Smooth muscle cell (in vitro differentiated cells): ENCODE measurements at regions not wholly inside any gene's neighbourhood (a gene's known extent, or its start where the extent isn't known, plus 50 kb on each side); places are given as distances from the start of the nearest gene placed in this dataset.
"Not testable (repeated sequence)": the region's sequence is repeated elsewhere in the genome, so short reads cannot be mapped to it uniquely, and the experiment has no call there.

Experiments
- DNase-seq: peaks from one replicate; lab custom pipeline; 2025; ENCODE audit not compliant: unreplicated experiment; lab: John Stamatoyannopoulos, UW
- H2AFZ ChIP-seq: fragments of 200-600 bp; sonication (generic); 2 replicates; pipeline ENCODE4 v1.6.0; 2016; ENCODE audit warnings: antibody characterized with exemption, low read depth, mild to moderate bottlenecking
- H3F3A ChIP-seq: fragments of 200-600 bp; sonication (generic); 2 replicates; pipeline ENCODE4 v1.6.0; 2017; ENCODE audit warnings: antibody characterized with exemption, low read depth
- H3K27ac ChIP-seq: fragments of 200-600 bp; sonication (generic); 2 replicates; pipeline ENCODE4 v1.5.1; 2016; ENCODE audit warnings: low read depth, mild to moderate bottlenecking
- H3K27me3 ChIP-seq: fragments of 200-600 bp; sonication (generic); 2 replicates; pipeline ENCODE4 v1.6.1; 2016; ENCODE audit warnings: low read depth, mild to moderate bottlenecking
- H3K36me3 ChIP-seq: fragments of 200-600 bp; sonication (generic); 2 replicates; pipeline ENCODE4 v1.5.1; 2016; ENCODE audit warnings: low read depth
- H3K4me1 ChIP-seq: fragments of 200-600 bp; sonication (generic); 2 replicates; pipeline ENCODE4 v1.5.1; 2016; ENCODE audit warnings: low read depth
- H3K4me2 ChIP-seq: fragments of 200-600 bp; sonication (generic); 2 replicates; pipeline ENCODE4 v1.6.0; 2016; ENCODE audit warnings: mild to moderate bottlenecking
- H3K4me3 ChIP-seq: fragments of 200-600 bp; sonication (generic); 2 replicates; pipeline ENCODE4 v1.5.1; 2016; ENCODE audit warnings: mild to moderate bottlenecking
- H3K79me2 ChIP-seq: fragments of 200-600 bp; sonication (generic); 2 replicates; pipeline ENCODE4 v1.6.0; 2016; ENCODE audit warnings: low read depth, mild to moderate bottlenecking
- H3K9ac ChIP-seq: fragments of 200-600 bp; sonication (generic); 2 replicates; pipeline ENCODE4 v1.6.0; 2016; ENCODE audit warnings: low read depth
- H3K9me3 ChIP-seq: fragments of 200-600 bp; sonication (generic); replicated peaks from 2 replicates; pipeline ENCODE4 v1.5.1; 2016; ENCODE audit warnings: low read depth
- H4K20me1 ChIP-seq: fragments of 200-600 bp; sonication (generic); 2 replicates; pipeline ENCODE4 v1.6.0; 2016; ENCODE audit warnings: low read depth
- WGBS: methylation state at CpG from one replicate; pipeline ENCODE4 v1.1.7; 2016; ENCODE audit warnings: low lambda C conversion rate; 5-methylcytosine and 5-hydroxymethylcytosine counted together
- TF ChIP-seq, protein P1 (sequence below): fragments of 200-600 bp; sonication (generic); IDR thresholded peaks from 2 replicates; pipeline ENCODE4 v1.5.1; 2017; ENCODE audit warnings: borderline replicate concordance, mild to moderate bottlenecking, antibody characterized with exemption; ENCODE audit not compliant: insufficient read depth, poor library complexity, severe bottlenecking

DNA sequence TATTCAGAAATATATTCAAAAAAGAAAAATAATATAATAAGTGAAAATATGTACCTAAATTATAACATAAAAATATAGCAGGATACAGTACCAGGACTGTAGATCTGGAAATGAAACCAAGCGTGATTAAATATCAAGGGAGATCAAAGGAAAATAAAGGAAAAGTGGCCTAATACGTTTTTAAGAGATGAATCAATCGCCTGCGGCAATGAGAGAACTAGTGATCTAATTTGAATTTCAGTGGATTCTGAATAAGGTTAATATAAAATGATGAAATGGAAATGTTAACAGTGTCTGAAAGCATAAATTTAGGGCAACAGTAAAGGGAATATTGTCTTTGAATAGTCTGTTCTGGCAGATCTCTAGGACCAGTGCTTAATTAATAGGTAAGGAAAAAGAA, 1761.9 kb upstream of the ACO1 start:
- no peak for DNase-seq
- no peak overlapping the region for H3K9ac ChIP-seq
- H3K79me2 ChIP-seq, result no peaks in the 10 kb centered on the region
- TF ChIP-seq, protein P1, sequence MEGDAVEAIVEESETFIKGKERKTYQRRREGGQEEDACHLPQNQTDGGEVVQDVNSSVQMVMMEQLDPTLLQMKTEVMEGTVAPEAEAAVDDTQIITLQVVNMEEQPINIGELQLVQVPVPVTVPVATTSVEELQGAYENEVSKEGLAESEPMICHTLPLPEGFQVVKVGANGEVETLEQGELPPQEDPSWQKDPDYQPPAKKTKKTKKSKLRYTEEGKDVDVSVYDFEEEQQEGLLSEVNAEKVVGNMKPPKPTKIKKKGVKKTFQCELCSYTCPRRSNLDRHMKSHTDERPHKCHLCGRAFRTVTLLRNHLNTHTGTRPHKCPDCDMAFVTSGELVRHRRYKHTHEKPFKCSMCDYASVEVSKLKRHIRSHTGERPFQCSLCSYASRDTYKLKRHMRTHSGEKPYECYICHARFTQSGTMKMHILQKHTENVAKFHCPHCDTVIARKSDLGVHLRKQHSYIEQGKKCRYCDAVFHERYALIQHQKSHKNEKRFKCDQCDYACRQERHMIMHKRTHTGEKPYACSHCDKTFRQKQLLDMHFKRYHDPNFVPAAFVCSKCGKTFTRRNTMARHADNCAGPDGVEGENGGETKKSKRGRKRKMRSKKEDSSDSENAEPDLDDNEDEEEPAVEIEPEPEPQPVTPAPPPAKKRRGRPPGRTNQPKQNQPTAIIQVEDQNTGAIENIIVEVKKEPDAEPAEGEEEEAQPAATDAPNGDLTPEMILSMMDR, result no peak
- H3K4me2 ChIP-seq, result no peak overlapping the region
- WGBS, result 90% methylated on average over 4 of the region's 4 CpGs
- no peaks in the 10 kb centered on the region for H4K20me1 ChIP-seq
- no peaks in the 10 kb centered on the region for H3F3A ChIP-seq
- H3K4me1 ChIP-seq, result no peaks in the 10 kb centered on the region
- H2AFZ ChIP-seq, result no peak overlapping the region
- H3K36me3 ChIP-seq, result no peaks in the 10 kb centered on the region
- H3K4me3 ChIP-seq, result no peak overlapping the region
- H3K9me3 ChIP-seq, result no peaks in the 10 kb centered on the region
- H3K27me3 ChIP-seq, result no peaks in the 10 kb centered on the region
- no peak overlapping the region for H3K27ac ChIP-seq

DNA sequence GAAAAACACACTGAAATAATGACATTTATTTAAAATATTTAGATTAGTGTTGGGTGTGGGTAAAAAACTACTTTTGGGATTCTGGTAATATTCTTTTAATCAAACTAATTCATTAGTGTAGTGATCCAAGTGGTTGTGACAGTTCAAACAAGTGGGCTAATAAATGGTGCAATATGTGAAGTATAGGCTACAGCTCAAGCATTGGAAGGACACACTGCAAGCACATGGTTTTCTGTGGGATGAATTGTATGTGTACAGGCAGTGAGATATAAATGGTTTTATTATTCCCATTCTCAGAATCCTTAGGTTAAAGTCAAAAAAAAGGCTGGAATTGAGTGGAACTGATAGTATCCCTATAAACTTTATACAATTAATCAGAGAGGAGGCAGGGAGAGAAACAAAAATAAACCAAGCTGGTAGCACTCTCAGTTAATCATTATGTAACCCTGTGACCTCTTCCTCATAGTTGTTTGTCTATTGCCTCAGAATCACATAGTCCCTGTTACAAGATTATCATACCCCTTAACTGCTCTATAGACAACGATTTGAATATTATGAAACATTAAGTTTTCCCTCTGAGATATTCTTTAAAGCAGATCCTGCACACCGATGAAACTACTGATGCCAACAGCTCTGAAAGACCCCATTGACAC, 1755.4 kb upstream of the ACO1 start:
- H3K36me3 ChIP-seq, result no peaks in the 10 kb centered on the region
- H3F3A ChIP-seq, result no peaks in the 10 kb centered on the region
- no peak overlapping the region for H3K4me2 ChIP-seq
- no peaks in the 10 kb centered on the region for H3K79me2 ChIP-seq
- H3K4me3 ChIP-seq, result no peak overlapping the region
- H3K9ac ChIP-seq, result no peak overlapping the region
- H3K27ac ChIP-seq, result no peak overlapping the region
- H3K27me3 ChIP-seq, result no peaks in the 10 kb centered on the region
- no peaks in the 10 kb centered on the region for H3K9me3 ChIP-seq
- TF ChIP-seq, protein P1, result no peak
- H4K20me1 ChIP-seq, result no peaks in the 10 kb centered on the region
- no peaks in the 10 kb centered on the region for H3K4me1 ChIP-seq
- 80% methylated on average over 2 of the region's 2 CpGs for WGBS
- no peak for DNase-seq
- no peak overlapping the region for H2AFZ ChIP-seq

DNA sequence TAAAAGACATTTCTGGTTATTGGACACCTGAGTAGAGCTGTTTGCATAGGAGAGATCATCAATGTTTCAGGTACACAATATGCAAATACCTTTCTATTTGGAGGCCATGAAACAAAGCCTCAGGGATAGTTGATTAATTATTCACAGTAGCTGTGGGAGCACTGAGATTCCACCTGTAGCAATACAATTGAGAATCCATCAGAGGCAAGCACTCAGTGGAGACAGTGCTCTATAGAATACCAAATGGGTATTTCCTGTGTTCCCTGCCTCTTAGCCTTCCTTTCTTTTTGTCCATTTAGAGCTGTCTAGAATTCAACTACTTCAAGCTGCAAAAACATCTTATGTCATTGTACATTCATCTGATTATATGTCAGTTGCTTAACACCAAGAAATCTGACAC, 1754.0 kb upstream of the ACO1 start:
- TF ChIP-seq, protein P1, result no peak
- Histone ChIP-seq H3K4me3 (no peak overlapping the region), H4K20me1 (no peaks in the 10 kb centered on the region), H3K4me1 (no peaks in the 10 kb centered on the region), H3K9ac (no peak overlapping the region), H3K36me3 (no peaks in the 10 kb centered on the region), H3K4me2 (no peak overlapping the region), H3K9me3 (no peaks in the 10 kb centered on the region), H3K27me3 (no peaks in the 10 kb centered on the region), H2AFZ (no peak overlapping the region), H3K27ac (no peak overlapping the region), H3K79me2 (no peaks in the 10 kb centered on the region), H3F3A (no peaks in the 10 kb centered on the region)
- no peak for DNase-seq

- H3K9me3 ChIP-seq, H4K20me1 ChIP-seq, H3K4me2 ChIP-seq, H3K79me2 ChIP-seq, DNase-seq, H3F3A ChIP-seq, H3K4me3 ChIP-seq, H3K9ac ChIP-seq, H2AFZ ChIP-seq, H3K4me1 ChIP-seq, H3K36me3 ChIP-seq, H3K27me3 ChIP-seq, H3K27ac ChIP-seq: not testable (repeated sequence)
- 82% methylated on average over 6 of the region's 6 CpGs for WGBS
These were observed 1737.8 kb upstream of the ACO1 start for GRCh38 chr9:30646639-30647038.
